ENCODE measurements at regions not wholly inside any gene's neighbourhood (a gene's known extent, or its start where the extent isn't known, plus 50 kb on each side); places are given as distances from the start of the nearest gene placed in this dataset.

DNA sequence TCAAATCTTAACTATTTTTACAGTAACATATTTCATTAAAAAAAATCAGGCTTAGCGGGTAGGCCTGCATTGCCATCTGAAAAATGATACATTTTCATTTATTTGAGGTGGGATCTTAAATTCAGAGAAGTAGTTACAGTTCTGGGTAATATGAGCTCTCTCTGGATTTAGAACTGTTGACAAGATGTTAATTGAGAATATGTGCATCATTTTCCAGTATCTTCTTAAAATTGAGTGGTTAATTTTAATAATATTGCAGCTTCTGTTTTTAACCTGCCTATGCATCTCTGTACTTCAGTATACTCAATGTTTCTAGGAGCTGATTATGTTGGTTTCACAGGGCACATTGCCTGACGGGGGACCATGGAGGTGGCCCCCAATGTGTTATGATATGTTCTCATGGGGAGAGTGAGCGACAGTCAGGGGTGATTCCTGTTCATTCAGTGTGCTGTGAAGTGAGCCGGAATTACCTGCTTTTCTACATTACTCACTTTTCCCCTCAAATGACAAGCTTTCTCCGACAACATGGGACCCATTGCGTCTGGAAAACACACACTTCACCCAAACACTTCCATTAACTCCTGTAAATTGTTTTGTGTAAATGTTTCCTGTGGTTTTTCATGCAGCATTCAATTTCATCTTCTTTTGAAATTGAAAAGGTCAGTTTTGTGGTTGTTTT, 406.2 kb downstream of the MTX2 start:
- no peak for DNase-seq (ENCODE audit: low spot score)
- peaks cover 29% of the 10 kb centered on the region for H3K27me3 Mint-ChIP-seq (ENCODE audit: low read depth)
- no peaks in the 10 kb centered on the region for H3K36me3 Mint-ChIP-seq (ENCODE audit: low read depth)
- H3K9me3 Mint-ChIP-seq = no peaks in the 10 kb centered on the region
- no peak overlapping the region for H3K4me3 Mint-ChIP-seq (ENCODE audit: low read depth)
- intact Hi-C loops (cut with micrococcal nuclease) = no loop called here
- H3K27ac Mint-ChIP-seq = no peak overlapping the region
- no peaks in the 10 kb centered on the region for H3K4me1 Mint-ChIP-seq (ENCODE audit: low read depth)

DNA sequence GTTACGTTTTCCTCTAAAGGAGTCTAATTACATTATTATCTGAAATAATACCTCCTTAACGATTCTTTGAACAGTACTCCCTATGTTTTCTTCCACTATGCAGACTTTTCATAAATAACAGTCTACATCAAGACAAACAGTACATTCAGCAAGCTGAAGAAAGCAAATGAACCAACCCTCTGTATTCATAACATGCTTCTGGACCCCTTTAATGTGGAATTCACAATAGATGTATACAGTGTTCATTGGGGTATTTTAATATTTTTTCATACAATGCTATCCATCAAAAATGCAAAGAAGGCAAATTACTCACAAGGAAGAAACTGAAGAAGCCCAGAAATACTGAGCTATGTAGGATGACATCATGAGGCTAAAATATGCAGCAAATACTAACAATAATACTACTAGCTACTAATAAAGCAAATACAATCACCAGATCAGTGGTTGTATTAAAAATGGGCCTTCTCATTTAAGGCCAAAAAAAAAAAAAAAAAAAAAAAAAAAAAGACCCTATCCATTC, 408.6 kb downstream of the MTX2 start:
- Mint-ChIP-seq H3K4me3 (ENCODE audit: low read depth) (no peak overlapping the region), H3K4me1 (ENCODE audit: low read depth) (no peaks in the 10 kb centered on the region), H3K36me3 (ENCODE audit: low read depth) (no peaks in the 10 kb centered on the region), H3K27ac (no peak overlapping the region), H3K27me3 (ENCODE audit: low read depth) (peaks cover 36% of the 10 kb centered on the region), H3K9me3 (no peaks in the 10 kb centered on the region)
- intact Hi-C loops (cut with micrococcal nuclease) = no loop called here
- no peak for DNase-seq (ENCODE audit: low spot score)

DNA sequence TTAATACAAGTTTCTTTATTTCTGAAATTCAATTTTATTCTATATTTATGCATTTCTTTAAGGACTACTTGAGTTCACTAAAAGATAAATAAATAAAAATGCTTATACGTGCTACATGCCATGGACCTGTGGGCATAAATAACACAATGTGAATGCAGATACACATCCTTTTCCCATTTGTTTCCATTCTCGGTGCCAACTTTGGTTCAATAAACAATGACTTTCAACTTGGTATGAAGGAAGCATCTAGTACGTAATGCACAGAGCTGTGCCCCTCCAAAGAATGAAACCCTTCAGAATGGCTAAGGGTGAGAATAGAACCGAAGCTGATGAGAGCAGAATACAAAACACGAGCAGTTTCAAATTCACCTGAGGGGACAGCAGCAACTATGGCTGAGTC, 409.3 kb downstream of the MTX2 start:
- H3K27me3 Mint-ChIP-seq (ENCODE audit: low read depth) = peaks cover 40% of the 10 kb centered on the region
- DNase-seq (ENCODE audit: low spot score) = no peak
- intact Hi-C loops (cut with micrococcal nuclease) = no loop called here
- no peaks in the 10 kb centered on the region for H3K4me1 Mint-ChIP-seq (ENCODE audit: low read depth)
- no peaks in the 10 kb centered on the region for H3K9me3 Mint-ChIP-seq
- no peaks in the 10 kb centered on the region for H3K36me3 Mint-ChIP-seq (ENCODE audit: low read depth)
- H3K27ac Mint-ChIP-seq = no peak overlapping the region
- no peak overlapping the region for H3K4me3 Mint-ChIP-seq (ENCODE audit: low read depth)

DNA sequence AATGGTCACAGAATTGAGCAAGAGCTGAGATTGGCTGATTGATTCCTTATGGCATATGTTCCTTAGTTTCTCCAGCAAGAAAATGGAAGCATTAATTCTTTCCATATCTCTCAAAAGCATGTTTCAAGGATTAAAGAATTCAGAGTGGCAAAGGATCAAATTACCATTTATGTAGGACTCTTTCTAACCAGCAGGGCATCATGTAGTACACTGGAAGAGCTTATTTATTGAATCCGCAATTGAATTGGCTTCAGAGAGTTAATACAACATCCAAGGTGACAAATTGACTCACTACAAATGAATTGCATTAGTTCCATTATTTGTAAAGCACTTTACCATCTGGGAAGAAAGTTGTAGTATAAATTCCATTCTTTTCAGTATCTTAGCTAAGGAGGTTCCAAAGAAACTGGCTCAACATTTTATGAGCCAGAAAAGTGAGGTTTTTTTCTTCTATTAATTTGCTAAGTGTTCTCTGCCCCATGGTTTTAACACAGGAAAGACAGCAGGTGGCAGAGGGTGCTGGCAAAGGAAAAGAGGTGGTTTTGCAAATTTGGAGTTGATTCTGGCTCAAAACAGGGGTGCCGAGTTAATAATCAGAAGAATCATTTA, 409.9 kb downstream of the MTX2 start:
- Mint-ChIP-seq H3K4me3 (ENCODE audit: low read depth) (no peak overlapping the region), H3K27me3 (ENCODE audit: low read depth) (peaks cover 40% of the 10 kb centered on the region)

DNA sequence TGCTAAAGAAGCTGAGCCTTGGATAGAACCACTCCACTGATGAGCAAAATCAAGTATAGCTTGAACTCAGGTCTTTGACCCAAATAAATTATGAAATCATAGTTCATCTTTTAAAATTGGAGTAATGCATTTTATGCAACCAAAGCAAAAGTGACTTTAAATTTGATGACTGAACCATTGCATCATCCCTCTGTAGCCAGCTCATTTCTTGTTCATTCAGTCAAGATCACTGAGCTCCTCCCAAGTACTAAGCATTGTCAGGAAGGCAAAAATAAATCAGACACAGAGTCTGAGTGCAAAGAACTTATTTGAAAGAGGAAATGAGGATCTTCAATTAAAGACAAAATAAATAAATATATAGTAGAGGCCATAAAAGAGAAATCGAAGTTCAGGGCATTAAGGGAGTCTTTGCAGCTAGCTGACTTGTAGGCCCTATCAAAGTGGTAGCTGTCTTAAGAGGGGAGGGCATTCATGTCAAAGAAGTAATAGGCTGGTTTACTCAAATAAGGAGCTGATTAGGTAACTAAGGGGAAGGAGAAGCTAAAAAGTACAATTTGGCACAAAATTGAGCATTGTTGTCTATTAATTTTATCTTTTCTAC, 411.8 kb downstream of the MTX2 start:
- no peaks in the 10 kb centered on the region for H3K4me1 Mint-ChIP-seq (ENCODE audit: low read depth)
- no peaks in the 10 kb centered on the region for H3K36me3 Mint-ChIP-seq (ENCODE audit: low read depth)
- no peaks in the 10 kb centered on the region for H3K9me3 Mint-ChIP-seq
- no peak overlapping the region for H3K27ac Mint-ChIP-seq
- intact Hi-C loops (cut with micrococcal nuclease) = no loop called here
- no peak overlapping the region for H3K4me3 Mint-ChIP-seq (ENCODE audit: low read depth)
- H3K27me3 Mint-ChIP-seq (ENCODE audit: low read depth) = peaks cover 36% of the 10 kb centered on the region
- no peak for DNase-seq (ENCODE audit: low spot score)

More for the DNA sequence above, 409.9 kb downstream of the MTX2 start:
- intact Hi-C loops (cut with micrococcal nuclease) = no loop called here
- no peak for DNase-seq (ENCODE audit: low spot score)
- H3K4me1 Mint-ChIP-seq (ENCODE audit: low read depth) = no peaks in the 10 kb centered on the region
- H3K27ac Mint-ChIP-seq = no peak overlapping the region
- H3K9me3 Mint-ChIP-seq = no peaks in the 10 kb centered on the region
- no peaks in the 10 kb centered on the region for H3K36me3 Mint-ChIP-seq (ENCODE audit: low read depth)

DNA sequence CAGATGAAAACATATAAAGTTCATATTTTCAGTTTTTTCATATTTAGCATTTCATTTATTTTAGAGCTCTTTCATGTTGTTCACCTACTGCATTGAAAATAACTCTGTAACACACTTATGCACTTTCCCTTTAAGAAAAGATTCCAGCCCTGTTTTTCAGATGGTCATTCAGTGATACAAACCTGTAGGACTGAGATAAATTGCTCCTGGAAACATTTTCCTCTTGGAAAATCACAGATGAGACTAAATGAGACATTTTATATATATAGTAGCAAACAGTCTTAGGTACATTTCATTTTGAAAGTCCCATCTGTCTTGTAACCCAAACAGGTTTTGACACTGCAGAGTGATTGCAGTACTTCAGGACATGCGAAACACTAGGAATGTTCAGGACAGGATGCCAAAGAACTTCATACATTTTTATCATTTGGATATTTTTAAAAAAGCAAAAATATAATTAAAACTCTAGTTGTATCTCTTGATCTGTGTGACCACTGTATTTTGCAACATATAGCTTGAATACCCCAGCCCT, 412.4 kb downstream of the MTX2 start:
- intact Hi-C loops (cut with micrococcal nuclease) = no loop called here
- H3K27ac Mint-ChIP-seq = no peak overlapping the region
- no peaks in the 10 kb centered on the region for H3K36me3 Mint-ChIP-seq (ENCODE audit: low read depth)
- no peak overlapping the region for H3K4me3 Mint-ChIP-seq (ENCODE audit: low read depth)
- peaks cover 35% of the 10 kb centered on the region for H3K27me3 Mint-ChIP-seq (ENCODE audit: low read depth)
- DNase-seq (ENCODE audit: low spot score) = no peak
- no peaks in the 10 kb centered on the region for H3K4me1 Mint-ChIP-seq (ENCODE audit: low read depth)
- no peaks in the 10 kb centered on the region for H3K9me3 Mint-ChIP-seq

DNA sequence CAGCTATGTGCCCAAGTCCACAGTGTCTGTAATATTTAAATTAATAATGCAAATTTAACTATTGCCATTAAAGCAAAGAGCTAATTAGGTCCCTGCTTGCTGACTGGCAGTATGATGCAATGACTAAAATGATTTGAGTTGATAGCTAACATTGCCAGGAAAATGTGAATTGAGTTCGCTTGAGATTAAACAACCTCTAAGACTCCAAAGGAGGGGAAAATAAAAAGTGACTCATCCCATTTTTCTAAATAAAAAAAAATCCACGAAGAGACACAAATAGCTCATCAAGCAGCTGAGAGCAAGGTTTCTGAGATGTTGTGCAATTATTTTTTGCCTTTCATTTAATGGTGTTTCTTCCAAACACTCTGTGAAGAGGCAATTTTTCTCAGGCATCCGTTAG, 413.0 kb downstream of the MTX2 start:
- no peak for DNase-seq (ENCODE audit: low spot score)
- no peak overlapping the region for H3K27ac Mint-ChIP-seq
- peaks cover 32% of the 10 kb centered on the region for H3K27me3 Mint-ChIP-seq (ENCODE audit: low read depth)
- no peaks in the 10 kb centered on the region for H3K36me3 Mint-ChIP-seq (ENCODE audit: low read depth)
- no peak overlapping the region for H3K4me3 Mint-ChIP-seq (ENCODE audit: low read depth)
- no peaks in the 10 kb centered on the region for H3K4me1 Mint-ChIP-seq (ENCODE audit: low read depth)
- intact Hi-C loops (cut with micrococcal nuclease) = no loop called here
- no peaks in the 10 kb centered on the region for H3K9me3 Mint-ChIP-seq

DNA sequence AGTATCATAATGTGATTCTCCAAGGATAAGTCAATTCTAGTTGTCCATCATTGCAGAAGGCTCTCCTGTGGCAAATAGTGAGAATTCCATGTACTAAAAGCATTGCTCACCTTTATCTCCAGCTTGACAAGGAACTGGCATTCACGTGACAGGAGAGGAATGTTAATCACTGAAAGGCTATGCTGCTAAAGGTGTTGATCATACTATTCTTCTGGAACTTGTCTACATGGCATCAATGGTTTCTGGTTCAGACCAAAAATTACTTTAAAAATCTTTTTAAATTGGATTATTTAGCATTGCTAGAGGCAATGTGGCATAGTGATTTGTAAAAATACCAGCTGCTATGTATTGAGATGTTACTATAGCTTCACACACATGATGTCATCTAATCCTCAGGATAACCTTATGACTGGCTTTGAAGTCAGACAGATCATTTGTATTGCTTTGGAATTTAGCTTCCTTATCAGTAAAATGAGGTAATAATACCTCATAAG, 414.4 kb downstream of the MTX2 start:
- intact Hi-C loops (cut with micrococcal nuclease) = no loop called here
- no peaks in the 10 kb centered on the region for H3K4me1 Mint-ChIP-seq (ENCODE audit: low read depth)
- no peak for DNase-seq (ENCODE audit: low spot score)
- peaks cover 34% of the 10 kb centered on the region for H3K27me3 Mint-ChIP-seq (ENCODE audit: low read depth)
- no peaks in the 10 kb centered on the region for H3K36me3 Mint-ChIP-seq (ENCODE audit: low read depth)
- no peak overlapping the region for H3K4me3 Mint-ChIP-seq (ENCODE audit: low read depth)
- no peaks in the 10 kb centered on the region for H3K9me3 Mint-ChIP-seq
- H3K27ac Mint-ChIP-seq = no peak overlapping the region

DNA sequence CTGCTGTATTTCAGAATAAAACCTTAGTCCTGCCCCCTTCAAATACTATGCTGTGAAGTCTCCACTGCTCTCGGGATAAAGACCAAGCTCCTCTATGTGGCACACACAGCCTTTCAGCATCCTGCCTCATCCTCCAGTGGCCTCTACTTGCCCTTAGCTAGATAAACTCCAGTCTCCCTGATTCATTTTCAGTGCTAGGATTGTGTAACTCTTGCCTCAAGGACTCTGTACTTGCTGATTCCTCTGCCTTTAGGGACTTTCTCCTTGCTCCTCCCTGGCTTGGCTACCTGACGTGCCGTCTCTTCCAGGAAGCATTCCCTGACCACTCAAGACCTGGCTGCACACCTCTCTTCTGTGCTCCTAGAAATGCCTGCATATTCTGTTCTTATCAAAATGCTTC, 416.7 kb downstream of the MTX2 start:
- intact Hi-C loops (cut with micrococcal nuclease) = no loop called here
- Mint-ChIP-seq H3K4me1 (ENCODE audit: low read depth) (no peaks in the 10 kb centered on the region), H3K36me3 (ENCODE audit: low read depth) (no peaks in the 10 kb centered on the region), H3K27ac (no peak overlapping the region), H3K4me3 (ENCODE audit: low read depth) (no peak overlapping the region), H3K9me3 (no peaks in the 10 kb centered on the region), H3K27me3 (ENCODE audit: low read depth) (peaks cover 30% of the 10 kb centered on the region)
- no peak for DNase-seq (ENCODE audit: low spot score)

DNA sequence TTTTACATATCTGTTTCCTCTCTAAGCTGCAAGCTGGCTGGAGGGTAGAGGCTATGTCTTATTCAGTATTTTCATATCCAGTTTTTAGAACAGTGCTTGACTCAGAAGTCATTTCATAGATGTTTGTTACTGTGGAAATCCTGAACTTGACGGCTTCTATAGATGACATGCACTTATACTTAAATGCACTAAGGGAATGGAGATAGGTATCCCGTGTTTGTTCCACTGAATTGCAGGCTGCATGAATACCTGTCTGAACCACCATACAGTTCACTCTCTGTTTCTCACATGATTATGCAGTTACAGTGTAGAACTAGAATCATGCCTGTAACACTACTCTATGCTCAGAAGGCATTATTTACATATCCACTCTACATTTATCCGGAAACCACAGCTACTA, 417.1 kb downstream of the MTX2 start:
- peaks cover 28% of the 10 kb centered on the region for H3K27me3 Mint-ChIP-seq (ENCODE audit: low read depth)
- intact Hi-C loops (cut with micrococcal nuclease) = no loop called here
- H3K9me3 Mint-ChIP-seq = no peaks in the 10 kb centered on the region
- H3K27ac Mint-ChIP-seq = no peak overlapping the region
- no peaks in the 10 kb centered on the region for H3K36me3 Mint-ChIP-seq (ENCODE audit: low read depth)
- H3K4me1 Mint-ChIP-seq (ENCODE audit: low read depth) = no peaks in the 10 kb centered on the region
- no peak overlapping the region for H3K4me3 Mint-ChIP-seq (ENCODE audit: low read depth)
- no peak for DNase-seq (ENCODE audit: low spot score)

DNA sequence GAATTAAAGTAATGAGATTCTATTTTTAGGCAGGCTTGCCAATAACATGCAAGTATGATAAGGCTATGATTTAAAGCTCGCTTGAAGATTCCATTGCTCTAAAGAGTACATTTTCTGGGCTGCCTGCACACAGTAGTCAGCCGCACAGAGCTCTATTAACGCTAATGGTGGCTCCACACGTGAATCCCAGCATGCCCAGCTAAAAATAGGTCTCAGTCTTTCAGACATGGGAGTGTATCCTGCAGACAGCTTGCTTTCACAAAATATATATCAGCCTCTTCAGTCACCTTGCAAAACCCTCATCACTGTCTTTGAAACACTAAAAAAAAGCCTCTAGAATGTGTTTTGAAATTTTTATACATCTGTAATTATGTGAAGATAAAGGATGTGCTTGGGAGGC, 418.1 kb downstream of the MTX2 start:
- H3K36me3 Mint-ChIP-seq (ENCODE audit: low read depth) = no peaks in the 10 kb centered on the region
- no peaks in the 10 kb centered on the region for H3K9me3 Mint-ChIP-seq
- peaks cover 29% of the 10 kb centered on the region for H3K27me3 Mint-ChIP-seq (ENCODE audit: low read depth)
- H3K4me1 Mint-ChIP-seq (ENCODE audit: low read depth) = no peaks in the 10 kb centered on the region
- no peak overlapping the region for H3K4me3 Mint-ChIP-seq (ENCODE audit: low read depth)
- intact Hi-C loops (cut with micrococcal nuclease) = no loop called here
- no peak overlapping the region for H3K27ac Mint-ChIP-seq
- no peak for DNase-seq (ENCODE audit: low spot score)

DNA sequence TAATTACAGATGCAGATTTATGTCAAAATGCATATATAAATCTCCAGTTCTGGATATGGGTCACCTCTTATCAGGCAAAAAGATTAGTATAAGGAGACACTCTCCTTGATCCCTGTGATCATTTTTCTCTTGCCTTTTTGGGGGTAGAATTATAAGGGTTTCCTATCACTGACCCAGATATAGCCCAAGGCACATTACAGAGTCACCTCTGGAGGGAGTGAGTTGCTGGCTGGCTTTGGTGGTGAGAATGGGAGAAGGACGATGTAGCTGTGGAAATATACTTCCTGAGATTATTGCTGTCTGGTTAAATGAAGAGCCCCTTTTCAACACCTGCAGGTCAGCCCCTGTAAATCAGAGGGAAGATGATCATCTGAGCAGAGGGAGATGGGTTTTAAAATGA, 418.7 kb downstream of the MTX2 start:
- no peak for DNase-seq (ENCODE audit: low spot score)
- no peaks in the 10 kb centered on the region for H3K9me3 Mint-ChIP-seq

DNA sequence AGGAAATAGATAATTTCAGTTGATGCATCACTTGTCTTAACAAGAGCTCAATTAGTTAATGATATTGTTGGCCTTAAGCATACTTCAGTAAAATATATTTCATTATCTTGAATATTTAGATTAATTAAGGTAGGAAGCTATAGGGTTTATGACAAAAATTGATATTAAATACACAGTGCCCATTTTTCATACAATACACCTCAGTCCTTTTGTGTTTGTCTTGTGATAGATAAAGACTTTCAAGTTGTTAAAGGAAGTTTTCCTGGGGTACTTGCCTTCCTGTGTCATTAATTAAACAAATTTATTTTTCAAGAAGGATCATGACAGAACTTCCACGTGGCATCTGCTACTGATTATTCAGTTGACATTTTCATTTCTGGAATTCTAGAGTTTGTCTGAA, 420.5 kb downstream of the MTX2 start:
- no peaks in the 10 kb centered on the region for H3K9me3 Mint-ChIP-seq
- no peaks in the 10 kb centered on the region for H3K36me3 Mint-ChIP-seq (ENCODE audit: low read depth)
- H3K4me1 Mint-ChIP-seq (ENCODE audit: low read depth) = no peaks in the 10 kb centered on the region
- intact Hi-C loops (cut with micrococcal nuclease) = no loop called here
- peaks cover 24% of the 10 kb centered on the region for H3K27me3 Mint-ChIP-seq (ENCODE audit: low read depth)
- no peak overlapping the region for H3K4me3 Mint-ChIP-seq (ENCODE audit: low read depth)
- no peak overlapping the region for H3K27ac Mint-ChIP-seq
- DNase-seq (ENCODE audit: low spot score) = no peak

More for the DNA sequence above, 418.7 kb downstream of the MTX2 start:
- Mint-ChIP-seq H3K4me3 (ENCODE audit: low read depth) (no peak overlapping the region), H3K36me3 (ENCODE audit: low read depth) (no peaks in the 10 kb centered on the region), H3K27me3 (ENCODE audit: low read depth) (peaks cover 24% of the 10 kb centered on the region), H3K4me1 (ENCODE audit: low read depth) (no peaks in the 10 kb centered on the region), H3K27ac (no peak overlapping the region)
- intact Hi-C loops (cut with micrococcal nuclease) = no loop called here
